HCT116 (cell line): ENCODE measurements at regions not wholly inside any gene's neighbourhood (a gene's known extent, or its start where the extent isn't known, plus 50 kb on each side); places are given as distances from the start of the nearest gene placed in this dataset.

Source experiments
- ELF1 ChIP-seq: IDR thresholded peaks from 2 replicates; pipeline ENCODE4 v1.6.1; 2012; ENCODE audit warnings: low read depth, borderline replicate concordance
- EZH2 ChIP-seq: fragments of 200-600 bp; sonication (generic); IDR thresholded peaks from 2 replicates; pipeline ENCODE4 v1.6.1; 2017; ENCODE audit warnings: antibody characterized with exemption, mixed run types
- FOSL1 ChIP-seq: IDR thresholded peaks from 2 replicates; pipeline ENCODE4 v1.6.1; 2012; ENCODE audit warnings: low read depth
- JUND ChIP-seq: IDR thresholded peaks from 2 replicates; pipeline ENCODE4 v1.6.1; 2012
- POLR2A ChIP-seq: IDR thresholded peaks from 2 replicates; pipeline ENCODE4 v1.7.0; 2011; ENCODE audit warnings: borderline replicate concordance; ENCODE audit not compliant: insufficient read depth, insufficient read length; ENCODE audit errors: extremely low read depth
- POLR2AphosphoS5 ChIP-seq: IDR thresholded peaks from 2 replicates; pipeline ENCODE4 v1.6.1; 2011; ENCODE audit warnings: mild to moderate bottlenecking, low read depth, low read length, moderate library complexity
- SP1 ChIP-seq: IDR thresholded peaks from 2 replicates; pipeline ENCODE4 v1.6.1; 2012; ENCODE audit warnings: low read depth
- TCF7L2 ChIP-seq: IDR thresholded peaks from 2 replicates; pipeline ENCODE4 v1.7.0; 2011; ENCODE audit warnings: borderline replicate concordance, inconsistent platforms; ENCODE audit not compliant: insufficient read depth, insufficient read length; ENCODE audit errors: extremely low read depth
- ZFX ChIP-seq: fragments of 450-650 bp; IDR thresholded peaks from 2 replicates; pipeline ENCODE4 v1.6.1; 2017
- ZNF274 ChIP-seq: fragments of 200-500 bp; sonication (Bioruptor generic); IDR thresholded peaks from 2 replicates; pipeline ENCODE4 v1.6.1; 2014; ENCODE audit warnings: mild to moderate bottlenecking, low read depth, low read length, inconsistent platforms
- TF ChIP-seq, protein P1 (sequence below), 3 experiments: fragments of 200-600 bp in 1 of 3; sonication (generic) in 1 of 3; IDR thresholded peaks in 2 of 3; conservative IDR thresholded peaks in 1 of 3; 2 replicates each; pipeline ENCODE4 v1.5.1; 2012 to 2017; ENCODE audit warnings: low read depth in 2 of 3, low read length in 2 of 3, antibody characterized with exemption in 1 of 3, borderline replicate concordance in 1 of 3, control low read depth in 1 of 3, mild to moderate bottlenecking in 1 of 3, mixed read lengths in 1 of 3, mixed run types in 1 of 3, moderate library complexity in 1 of 3; ENCODE audit not compliant: insufficient read depth in 1 of 3
- TF ChIP-seq, protein P2 (sequence below): IDR thresholded peaks from 2 replicates; pipeline ENCODE4 v1.6.1; 2012; ENCODE audit warnings: low read depth
- TF ChIP-seq, protein P3 (sequence below): IDR thresholded peaks from 2 replicates; pipeline ENCODE4 v1.6.1; 2012

DNA sequence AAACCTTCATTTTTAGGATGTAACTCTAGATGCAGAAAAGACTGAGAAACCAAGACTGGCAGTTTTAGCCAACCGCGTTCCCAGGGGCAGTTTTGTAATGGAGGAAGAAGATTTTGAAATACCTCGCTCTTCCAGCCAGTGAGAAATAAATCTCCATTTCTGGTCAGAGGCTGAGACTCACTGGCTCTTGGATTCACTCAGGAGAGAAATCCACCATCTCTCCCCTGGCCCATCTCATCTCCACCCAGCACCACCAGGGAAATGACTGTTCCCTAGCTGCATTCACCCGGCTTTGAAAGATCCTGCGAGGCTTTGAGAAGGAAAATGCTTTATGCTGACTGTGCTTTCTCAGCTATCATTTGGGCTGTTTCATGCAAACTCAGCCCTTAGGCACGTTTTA, 185.2 kb downstream of the SOX9 start:
- TF ChIP-seq, protein P1, sequence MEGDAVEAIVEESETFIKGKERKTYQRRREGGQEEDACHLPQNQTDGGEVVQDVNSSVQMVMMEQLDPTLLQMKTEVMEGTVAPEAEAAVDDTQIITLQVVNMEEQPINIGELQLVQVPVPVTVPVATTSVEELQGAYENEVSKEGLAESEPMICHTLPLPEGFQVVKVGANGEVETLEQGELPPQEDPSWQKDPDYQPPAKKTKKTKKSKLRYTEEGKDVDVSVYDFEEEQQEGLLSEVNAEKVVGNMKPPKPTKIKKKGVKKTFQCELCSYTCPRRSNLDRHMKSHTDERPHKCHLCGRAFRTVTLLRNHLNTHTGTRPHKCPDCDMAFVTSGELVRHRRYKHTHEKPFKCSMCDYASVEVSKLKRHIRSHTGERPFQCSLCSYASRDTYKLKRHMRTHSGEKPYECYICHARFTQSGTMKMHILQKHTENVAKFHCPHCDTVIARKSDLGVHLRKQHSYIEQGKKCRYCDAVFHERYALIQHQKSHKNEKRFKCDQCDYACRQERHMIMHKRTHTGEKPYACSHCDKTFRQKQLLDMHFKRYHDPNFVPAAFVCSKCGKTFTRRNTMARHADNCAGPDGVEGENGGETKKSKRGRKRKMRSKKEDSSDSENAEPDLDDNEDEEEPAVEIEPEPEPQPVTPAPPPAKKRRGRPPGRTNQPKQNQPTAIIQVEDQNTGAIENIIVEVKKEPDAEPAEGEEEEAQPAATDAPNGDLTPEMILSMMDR (IDR thresholded peaks at IDR 0.05 in 2 of 3, conservative IDR thresholded peaks at IDR 0.05 in 1 of 3; ENCODE audit: borderline replicate concordance in 1 of 3, insufficient read depth in 1 of 3, low read depth in 2 of 3, low read length in 2 of 3) = no peak
- TF ChIP-seq EZH2 (no peak), SP1 (no peak), ELF1 (no peak), FOSL1 (no peak), POLR2AphosphoS5 (no peak), ZNF274 (no peak), JUND (no peak), TCF7L2 (no peak), POLR2A (no peak), ZFX (no peak)
- TF ChIP-seq, protein P2, sequence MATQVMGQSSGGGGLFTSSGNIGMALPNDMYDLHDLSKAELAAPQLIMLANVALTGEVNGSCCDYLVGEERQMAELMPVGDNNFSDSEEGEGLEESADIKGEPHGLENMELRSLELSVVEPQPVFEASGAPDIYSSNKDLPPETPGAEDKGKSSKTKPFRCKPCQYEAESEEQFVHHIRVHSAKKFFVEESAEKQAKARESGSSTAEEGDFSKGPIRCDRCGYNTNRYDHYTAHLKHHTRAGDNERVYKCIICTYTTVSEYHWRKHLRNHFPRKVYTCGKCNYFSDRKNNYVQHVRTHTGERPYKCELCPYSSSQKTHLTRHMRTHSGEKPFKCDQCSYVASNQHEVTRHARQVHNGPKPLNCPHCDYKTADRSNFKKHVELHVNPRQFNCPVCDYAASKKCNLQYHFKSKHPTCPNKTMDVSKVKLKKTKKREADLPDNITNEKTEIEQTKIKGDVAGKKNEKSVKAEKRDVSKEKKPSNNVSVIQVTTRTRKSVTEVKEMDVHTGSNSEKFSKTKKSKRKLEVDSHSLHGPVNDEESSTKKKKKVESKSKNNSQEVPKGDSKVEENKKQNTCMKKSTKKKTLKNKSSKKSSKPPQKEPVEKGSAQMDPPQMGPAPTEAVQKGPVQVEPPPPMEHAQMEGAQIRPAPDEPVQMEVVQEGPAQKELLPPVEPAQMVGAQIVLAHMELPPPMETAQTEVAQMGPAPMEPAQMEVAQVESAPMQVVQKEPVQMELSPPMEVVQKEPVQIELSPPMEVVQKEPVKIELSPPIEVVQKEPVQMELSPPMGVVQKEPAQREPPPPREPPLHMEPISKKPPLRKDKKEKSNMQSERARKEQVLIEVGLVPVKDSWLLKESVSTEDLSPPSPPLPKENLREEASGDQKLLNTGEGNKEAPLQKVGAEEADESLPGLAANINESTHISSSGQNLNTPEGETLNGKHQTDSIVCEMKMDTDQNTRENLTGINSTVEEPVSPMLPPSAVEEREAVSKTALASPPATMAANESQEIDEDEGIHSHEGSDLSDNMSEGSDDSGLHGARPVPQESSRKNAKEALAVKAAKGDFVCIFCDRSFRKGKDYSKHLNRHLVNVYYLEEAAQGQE = no peak
- TF ChIP-seq, protein P3, sequence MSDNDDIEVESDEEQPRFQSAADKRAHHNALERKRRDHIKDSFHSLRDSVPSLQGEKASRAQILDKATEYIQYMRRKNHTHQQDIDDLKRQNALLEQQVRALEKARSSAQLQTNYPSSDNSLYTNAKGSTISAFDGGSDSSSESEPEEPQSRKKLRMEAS = no peak
